Left kidney (tissue), 1 donor: ENCODE measurements at regions not wholly inside any gene's neighbourhood (a gene's known extent, or its start where the extent isn't known, plus 50 kb on each side); places are given as distances from the start of the nearest gene placed in this dataset.

Experiments
- DNase-seq: peaks from one replicate; pipeline ENCODE4 v3.0.0-alpha.2; 2013

DNA sequence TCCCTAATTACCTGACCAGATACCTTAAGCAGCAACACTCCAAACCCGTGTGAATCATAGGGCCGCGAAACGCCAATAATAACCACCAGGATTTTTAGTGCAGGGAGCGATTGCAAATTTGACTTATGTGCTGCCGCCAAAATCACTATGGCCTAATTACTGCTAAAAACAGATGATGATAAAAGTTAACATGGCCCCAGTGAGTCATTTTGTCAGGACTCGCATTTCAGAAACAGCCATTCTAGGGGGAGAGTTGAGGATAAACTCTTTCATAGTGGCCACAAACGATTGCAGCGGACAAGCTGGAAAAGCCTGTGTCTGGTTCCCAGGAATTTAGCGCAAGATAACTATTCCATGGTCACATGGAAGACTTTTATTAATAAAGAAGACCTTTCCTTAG, 103.4 kb downstream of the HLX start:
- DNase-seq: no peak

DNA sequence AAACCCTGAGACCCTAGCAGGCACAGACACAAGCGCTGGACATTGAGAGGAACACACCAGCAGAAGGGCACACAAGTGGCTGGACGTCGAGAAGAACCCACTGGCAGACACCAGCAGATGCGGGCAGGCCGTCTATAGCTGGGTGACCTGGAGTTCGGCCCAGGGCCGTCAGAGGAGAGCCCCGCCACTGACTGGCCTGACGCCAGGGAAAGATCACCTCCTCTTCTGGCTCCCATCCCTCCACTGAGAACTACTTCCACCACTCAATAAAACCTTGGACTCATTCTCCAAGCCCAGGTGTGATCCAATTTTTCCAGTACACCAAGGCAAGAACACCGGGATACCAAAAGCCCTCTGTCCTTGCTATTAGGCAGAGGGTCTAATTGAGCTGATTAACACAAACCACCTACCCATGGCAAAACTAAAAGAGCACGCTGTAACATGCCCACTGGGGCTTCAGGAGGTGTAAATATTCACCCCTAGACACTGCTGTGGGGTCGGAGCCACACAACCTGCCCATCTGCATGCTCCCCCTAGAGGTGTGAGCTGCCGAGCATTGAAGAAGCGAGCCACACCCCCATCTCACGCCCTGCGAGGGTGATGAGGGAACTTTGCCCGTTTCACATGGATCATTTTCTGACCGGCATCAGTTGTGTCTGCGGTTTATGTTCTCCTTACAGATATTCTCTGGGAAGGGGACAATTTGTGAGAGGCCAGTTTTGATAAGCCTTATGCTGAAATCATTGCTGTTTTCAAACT, 104.8 kb downstream of the HLX start:
- DNase-seq: no peak

DNA sequence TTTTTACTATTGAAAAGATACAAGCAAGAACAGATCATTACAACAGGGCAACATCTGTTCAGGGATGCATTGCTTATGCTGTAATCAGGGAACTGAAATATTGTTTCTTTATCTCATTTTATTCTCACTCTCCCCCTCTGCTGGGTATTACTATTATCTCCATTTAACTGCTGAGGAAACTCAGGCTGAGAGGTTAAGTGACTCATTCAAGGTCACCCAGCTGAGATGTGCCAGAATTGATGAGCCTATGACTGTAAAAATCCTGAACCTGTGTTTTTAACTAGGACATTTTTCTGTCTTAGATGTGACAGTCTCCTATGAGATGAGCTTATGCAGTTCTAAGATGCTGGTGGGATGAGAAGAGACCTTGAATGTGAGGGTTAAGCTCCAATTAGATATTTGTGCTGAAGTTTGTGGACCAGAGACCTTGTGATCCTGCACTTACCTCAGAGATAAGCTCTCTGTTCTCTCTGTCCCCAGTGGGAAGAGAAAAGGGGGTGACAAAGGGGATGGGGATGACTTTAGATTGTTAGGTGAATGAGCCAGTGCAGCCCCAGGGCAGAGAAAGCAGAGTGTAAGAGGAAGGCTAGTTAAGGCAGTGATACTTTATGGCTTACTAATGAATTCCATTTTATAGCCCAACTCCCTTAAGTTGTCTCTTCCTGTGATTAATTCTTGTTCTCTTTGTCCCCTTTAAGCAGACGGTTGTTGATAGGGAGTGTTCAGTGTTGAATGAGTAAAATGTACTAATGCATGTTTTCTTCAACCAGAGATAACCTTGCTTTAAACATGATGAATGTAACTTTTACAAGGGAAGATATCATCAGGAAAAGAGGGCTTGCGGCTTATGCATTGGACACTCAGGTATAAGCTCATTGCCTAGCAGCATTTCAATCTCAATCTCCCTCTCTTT, 111.4 kb downstream of the HLX start:
- DNase-seq: no peak

DNA sequence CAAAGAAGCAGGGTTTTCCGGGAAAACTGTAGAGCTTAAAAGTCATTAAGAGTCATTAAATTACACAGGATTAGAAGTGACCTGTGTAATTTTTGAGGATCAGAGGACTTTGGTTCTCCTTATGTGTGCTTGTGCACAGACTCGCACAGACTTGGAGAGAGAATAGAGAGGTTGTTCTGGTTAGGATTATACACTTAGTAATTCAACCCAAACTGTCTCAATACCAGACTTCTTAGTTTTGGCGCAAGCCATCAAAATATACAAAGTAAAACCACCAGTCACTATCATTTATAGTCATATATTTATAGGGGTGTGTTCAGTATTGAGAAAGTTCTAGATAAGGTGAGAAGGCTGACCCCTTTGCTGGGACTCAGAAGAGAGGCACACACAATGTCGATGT, 112.3 kb downstream of the HLX start:
- DNase-seq: no peak

DNA sequence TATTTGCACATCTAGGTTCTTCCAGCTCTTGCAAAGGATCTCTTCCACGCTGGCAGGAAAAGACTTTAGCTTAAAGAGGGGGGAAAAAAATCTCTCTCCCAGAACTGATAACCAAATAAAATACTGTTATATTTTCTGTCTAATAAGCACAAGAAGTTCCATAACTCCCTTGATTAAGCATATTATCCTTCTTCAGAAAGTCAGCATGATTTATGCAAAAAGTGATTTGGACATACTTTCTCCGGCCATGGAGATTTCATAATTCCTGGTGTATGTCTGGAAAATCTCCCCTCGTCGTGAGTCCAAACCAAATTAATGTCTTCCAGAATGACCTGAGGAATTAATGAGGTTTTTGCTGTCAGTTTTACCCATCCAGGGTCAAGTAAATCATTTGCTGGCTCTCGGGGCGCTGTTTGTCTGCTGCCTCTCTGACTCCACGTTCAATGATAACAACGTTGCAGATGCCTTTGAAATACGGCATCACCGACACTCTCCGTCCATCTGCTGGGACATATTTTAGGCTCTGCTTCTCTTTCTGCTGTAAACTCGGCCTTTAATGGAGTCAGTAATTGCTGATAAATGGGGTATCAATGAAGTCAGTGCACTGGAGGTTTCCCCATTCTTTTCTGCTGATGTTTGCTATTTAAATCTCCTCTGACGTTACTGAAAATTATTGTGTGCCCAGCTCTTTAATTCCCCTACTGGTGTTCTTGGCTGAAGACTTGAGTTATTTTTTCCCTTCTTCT, 112.9 kb downstream of the HLX start:
- no peak for DNase-seq

DNA sequence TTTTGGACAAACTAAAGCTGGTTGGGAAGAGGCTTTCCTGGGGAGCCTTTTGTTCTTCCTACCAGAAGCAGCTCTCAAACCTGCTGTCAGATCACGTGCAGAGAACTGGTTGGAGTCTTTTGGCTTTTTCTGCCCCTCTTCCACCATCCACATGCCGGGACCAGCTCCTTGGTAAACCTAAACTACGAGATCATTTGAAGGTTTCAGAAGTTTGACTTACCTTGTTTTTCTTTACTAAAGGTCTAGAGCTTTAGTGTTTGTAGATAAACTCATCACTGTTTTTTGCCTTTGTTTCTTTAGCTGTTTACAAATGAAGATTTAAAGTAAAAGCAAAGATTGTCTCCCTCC, 113.4 kb downstream of the HLX start:
- no peak for DNase-seq

DNA sequence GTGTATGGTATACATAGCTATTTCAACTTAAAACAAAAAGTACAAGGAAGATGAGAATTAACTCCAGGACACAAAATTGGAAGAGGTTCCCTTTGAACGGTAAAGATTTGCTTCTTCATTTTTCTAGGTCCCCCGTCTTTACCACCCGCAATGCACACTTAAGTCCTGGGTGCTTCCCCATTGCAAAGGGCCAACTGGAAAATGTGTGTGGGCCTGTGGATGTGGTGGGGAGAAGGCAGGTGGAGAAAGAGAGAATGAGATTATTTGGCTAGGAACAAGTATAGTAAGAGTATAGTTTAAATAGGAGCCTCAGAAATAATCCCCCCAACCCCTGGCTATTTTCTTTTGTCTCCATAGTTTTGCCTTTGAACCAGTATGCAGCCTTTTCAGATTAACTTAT, 115.4 kb downstream of the HLX start:
- DNase-seq: no peak

DNA sequence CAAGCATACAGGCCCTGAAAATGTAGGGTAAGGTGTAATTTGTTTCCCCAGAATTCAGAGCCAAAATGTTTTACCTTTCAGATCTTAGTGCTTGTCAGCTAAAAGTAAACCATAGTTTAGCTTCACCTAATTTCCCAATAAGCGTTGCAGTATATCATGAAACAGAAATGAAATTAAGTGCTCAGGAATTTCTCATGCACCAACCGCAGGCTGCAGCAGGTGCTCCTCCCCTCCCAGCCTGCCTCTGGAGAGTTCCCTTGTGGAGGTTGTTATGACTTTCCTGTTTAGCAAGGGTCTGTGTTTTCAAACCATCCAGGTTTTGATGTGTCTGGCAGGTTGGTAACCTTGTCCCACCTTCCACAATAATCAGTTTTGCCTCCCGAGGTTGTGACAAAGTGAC, 118.5 kb downstream of the HLX start:
- DNase-seq: no peak

DNA sequence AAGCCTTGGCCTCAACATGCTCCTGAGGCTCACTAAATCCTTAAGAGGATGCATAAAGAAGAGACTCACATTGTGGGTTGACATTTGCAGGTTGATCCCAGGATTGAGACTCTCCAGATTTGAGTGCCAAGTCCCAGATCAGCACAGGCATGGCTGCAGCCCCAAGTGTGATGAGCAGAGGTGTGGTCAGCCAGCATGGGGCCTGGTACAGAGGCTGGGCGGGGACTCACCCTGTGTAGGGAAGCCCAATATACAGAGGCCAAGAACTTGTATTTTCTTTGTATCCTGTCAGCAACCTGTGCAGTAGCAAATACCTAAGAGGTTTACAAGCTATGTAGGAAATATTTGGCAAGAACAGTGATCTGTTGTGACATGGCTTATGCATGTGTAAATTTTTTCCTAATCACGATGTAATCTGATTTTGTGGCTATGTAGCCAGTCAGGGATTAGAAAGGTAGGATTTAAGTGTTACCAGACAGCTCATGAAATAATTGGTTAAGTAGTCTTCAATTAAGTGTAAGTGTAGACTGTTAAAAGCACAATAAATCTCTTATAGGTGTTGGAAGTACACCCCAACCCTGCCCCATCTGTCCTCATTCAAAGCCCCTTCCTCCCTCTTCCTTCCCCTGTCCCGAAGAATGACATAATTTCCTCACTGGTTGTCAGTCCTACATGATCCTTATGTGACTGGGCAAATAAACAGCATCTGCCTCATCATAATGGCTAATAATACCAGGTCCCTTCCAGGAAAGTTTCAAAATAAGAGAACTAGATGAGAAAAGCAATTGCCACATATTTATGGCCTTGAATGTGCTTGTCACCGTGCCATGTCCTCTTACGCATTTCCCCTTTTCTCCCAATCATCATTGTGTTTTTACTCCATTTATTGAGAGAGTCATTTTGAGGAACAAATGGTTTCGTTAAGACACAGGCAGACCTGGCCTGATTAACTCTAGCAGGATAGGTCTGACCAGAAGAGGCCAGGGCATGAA, 120.9 kb downstream of the HLX start:
- no peak for DNase-seq

DNA sequence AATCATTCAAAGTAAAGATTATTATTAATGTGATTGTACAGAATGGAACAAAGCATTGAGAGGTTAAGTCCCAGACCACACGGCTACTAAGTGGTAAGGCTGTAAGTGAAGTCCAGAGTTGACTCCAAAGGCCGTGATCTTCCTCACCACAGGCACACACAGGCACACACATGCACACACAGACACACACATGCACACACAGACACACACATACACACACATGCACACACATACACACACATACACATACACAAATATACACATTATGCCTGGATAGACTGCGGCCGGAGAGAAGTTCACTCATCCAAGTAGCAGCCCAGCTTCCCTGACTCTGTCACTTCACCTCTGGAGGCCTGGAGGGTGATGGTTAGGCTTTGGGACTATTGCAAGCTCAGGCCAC, 121.9 kb downstream of the HLX start:
- no peak for DNase-seq

DNA sequence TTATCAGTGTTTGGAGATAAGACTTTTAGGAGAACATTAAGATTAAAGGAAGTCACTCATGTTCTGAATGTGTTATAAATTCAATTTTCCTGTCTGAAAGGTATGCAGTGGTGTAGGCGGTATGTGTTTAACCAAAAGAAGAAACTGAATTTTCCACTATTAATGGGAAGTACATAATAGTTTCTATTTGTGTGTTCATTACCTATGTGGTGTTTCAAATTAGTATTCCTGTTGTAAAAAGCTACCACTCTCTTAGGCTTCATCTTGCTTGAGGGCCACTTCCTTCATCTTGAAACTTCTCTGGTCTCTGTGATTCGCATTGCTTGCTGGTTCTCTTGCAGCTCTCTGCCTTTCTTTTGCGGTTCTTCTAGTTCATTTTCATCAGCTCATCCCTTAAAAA, 123.4 kb downstream of the HLX start:
- DNase-seq: no peak

DNA sequence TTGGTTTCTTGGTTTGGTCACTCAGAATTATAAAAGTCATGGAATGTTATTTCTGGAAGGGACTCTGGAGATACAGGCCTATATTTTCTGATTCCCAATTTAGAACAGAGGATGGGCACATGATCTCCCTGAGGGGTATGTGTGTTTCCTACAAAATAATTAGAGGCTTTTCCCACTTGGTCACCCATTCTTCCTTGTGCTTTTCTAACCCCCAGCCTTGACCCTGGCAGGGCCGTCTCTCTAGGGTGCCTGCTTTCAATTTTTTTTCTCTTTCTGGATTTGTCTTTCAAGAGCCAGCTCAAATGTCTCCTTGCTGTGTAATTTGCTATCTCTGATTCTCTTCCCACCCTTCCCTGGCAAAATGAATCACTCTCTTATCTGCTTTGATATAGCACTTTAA, 131.9 kb downstream of the HLX start:
- no peak for DNase-seq

DNA sequence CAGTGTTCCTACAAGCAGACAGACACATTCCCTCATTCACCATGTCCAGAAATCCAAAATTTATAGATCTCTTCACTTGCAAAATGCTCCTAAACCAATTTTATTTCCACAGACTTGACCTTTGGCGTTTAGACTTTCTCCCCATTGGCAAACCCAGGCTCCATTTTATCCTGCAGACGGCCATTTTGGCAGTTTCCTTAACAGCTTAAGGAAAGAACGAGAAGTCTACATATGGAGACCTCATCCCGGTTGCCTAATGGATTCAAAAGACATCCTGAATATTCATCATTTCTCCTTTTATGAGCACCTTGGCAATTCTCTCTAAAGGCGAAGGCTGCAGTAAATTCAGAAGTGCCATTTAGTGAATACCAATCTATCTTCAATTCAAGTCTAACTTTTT, 132.9 kb downstream of the HLX start:
- DNase-seq: no peak

DNA sequence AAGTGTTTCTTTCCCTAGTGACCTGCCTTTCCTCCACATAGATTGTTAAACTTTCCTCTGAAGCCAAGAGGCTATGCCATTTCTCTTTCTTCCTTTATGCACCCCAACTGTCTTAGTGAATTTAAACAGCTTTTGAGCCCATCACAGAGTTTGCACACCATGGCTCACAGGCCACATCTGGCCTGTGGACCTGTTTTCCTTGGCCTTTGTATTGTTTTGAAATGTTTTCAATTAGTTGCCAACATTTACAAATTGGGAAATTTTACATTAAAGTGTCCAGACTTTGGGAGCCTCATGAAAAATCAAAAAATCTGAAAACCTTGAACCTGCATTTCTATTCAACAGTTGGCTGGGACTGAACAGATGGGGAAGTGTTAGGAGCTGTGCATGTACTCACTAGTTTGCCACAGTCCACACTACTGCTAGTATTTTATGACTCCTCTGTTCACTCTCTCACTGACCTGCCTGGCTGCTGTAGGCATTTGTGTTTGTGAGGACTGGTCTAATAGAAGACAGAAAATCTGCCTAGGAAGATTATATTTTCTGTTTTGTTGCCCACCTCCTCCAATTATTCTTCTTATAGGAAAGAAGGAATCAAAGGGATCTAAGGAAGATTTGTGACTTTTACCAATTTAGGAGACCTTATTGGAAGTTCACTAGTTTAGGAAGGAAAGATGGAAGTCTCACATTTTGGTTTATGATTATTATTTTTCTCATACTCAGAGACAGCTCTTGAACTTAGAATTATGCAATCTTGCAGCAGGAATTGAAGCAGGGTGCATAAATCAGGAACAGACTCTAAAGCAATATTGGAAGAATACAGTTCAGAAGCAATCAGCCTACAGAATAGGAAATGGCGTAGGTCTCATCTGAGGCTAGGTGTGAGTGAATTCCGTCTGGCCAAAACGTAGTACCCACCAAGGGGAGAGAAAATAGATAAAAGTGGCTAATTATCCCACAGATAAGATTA, 134.7 kb downstream of the HLX start:
- no peak for DNase-seq

DNA sequence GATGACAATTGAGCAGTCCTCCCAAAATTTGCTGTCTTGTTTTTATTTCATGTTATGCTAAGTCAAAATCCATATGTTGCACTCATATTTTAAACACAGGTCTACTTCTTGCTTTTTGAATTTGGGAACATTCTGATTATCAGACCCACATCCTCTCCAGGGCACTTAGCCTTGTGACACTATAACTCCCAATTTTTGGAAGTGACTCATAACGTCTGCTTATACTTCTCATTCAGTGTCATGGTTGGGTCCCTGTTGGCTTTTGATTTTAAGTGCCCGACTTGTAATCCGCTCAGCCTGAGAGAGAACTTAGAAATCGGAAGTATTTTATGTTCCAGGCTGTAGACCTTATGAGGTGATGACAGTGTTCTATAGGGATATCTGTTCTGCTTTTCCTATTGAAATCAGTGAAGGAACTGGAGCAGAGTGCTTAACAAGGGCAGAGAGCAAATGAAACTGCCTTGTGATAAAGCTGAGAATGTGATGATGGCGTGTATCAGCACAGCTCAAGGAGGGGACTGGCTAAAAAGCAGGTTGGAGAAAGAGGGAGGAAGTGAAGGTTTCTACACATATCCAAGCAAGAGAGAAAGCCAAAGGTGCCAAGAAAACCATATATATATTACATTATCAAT, 136.0 kb downstream of the HLX start:
- DNase-seq: no peak

DNA sequence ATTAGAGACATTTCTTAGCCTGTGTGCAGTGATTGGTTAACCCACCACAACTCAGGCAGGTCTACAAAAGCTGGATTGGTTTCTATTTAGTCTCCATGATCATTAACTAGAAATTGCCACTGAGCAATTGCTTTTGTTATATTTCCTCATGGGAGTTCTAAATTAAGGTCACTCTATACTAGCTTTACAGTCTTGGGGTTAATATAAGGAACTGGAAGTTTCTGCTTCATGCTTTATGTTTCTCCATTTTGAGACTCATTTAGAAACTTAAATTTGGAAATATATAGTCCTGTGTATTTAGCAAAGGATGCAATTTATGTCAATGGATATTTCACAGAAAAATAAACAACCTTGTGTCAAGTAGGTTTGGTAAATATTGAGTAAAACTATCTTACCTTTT, 137.5 kb downstream of the HLX start:
- no peak for DNase-seq

DNA sequence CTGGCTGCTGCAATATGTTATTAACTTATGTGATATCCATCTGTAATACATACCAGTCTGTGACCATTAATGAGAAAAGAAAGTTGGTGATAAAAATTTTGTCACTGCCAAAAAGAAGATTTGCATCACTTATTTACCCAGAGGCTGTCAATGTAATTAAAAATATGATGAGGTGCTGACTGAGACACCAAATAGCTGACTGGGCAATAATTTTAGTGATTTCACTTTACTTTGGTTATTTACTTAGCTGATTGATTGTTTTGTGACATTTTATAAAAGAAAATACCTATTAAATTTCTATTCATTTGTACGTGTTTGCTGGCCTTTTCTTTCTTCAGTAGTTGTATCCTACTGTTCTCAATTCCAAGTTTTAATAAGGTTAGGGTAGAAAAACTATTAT, 139.2 kb downstream of the HLX start:
- DNase-seq: no peak

DNA sequence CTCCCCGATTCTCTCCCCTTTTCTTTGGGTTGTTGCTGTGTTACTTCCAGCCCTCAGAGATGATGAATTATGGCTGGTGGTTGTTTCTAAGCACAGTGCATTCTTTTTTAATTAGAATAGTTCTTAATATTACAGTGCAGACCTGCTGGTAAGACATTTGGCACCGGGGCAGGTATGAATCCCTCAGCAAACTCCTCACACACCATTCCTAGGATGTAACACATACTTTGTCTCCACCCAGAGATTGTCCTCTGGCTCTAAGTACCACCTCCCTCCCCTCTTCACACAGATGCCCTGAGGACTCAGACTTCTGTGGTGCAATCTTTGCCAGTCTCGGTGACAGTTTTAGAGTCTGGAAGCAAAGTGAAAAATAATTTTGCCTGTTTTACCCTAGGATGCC, 143.1 kb downstream of the HLX start:
- no peak for DNase-seq

DNA sequence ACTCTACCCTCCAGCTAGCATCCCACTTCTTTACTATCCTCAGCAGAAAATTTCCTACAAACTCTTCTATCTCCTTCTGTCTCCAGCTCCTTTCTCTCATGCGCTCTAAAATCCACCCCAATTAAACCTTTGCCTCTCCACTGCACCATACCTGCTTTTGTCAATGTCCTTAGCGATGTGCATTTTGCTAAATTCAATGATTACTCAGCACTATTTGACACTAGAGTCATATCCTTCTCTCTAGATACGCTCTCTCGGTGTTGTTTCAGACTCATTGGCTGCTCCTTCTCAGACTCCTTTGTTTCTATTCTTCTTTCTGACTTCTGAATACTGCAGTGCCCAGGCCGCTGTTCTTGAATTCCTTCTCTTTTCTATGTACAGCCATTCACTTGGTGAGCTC, 144.2 kb downstream of the HLX start:
- DNase-seq: no peak

DNA sequence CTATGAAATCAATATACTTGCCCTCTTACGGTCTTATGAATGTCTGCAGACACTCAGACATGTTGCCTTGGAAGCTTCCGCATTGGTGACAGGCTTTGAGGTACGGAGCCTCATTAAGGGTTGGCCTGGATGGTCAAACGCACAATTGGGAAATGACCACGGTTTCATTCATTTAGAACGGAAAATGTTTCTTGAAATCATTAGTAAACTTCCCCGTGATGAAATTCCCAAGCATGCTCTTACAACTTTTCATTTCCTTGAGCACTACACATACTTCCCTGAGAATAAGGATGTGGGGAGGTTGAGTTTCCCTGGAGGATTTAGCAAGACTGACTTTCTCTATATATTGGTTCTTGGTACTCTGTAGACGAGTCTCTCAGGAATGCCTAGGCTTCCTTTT, 146.3 kb downstream of the HLX start:
- DNase-seq: no peak
